ENCODE measurements at regions not wholly inside any gene's neighbourhood (a gene's known extent, or its start where the extent isn't known, plus 50 kb on each side); places are given as distances from the start of the nearest gene placed in this dataset.

DNA sequence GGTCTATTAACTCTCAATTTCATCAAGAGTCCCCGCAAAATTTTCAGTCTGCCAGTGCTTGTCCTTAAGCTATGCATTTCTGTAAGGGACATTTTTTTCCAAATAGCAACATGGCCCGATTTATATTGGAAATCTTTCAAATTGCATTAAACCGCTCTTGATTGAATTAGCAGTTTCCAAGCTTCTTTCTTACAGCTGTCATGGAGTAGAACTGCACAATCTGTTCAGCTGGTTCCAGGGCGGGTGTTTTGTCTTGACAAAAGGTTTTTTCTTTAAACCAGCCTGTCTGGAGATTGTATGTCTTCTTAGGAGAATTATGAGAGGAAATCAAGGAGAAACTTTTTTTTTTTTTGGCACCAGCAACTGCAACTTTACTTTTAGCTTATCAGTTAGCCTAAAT lies 185.8 kb downstream of the ALG10B start:
- H3K4me3 Mint-ChIP-seq, result no peak overlapping the region
- Histone ChIP-seq H3F3A (replicated peaks; ENCODE audit: low read depth) (no peaks in the 10 kb centered on the region), H3K4me3 (no peak overlapping the region), H3K4me2 (no peak overlapping the region), H2AFZ (peak overlapping the region; percentile 20; the same call in 1 of the 2 replicates), H3K36me3 (ENCODE audit: insufficient read depth) (peaks cover 8% of the 10 kb centered on the region), H3K79me2 (replicated peaks; ENCODE audit: insufficient read depth) (no peaks in the 10 kb centered on the region), H4K20me1 (replicated peaks; ENCODE audit: insufficient read depth) (no peaks in the 10 kb centered on the region), H3K4me1 (ENCODE audit: insufficient read depth) (no peaks in the 10 kb centered on the region), H3K9me2 (ENCODE audit: insufficient read depth) (no peaks in the 10 kb centered on the region), H3K27ac (ENCODE audit: low read depth) (no peak overlapping the region), H3K27me3 (ENCODE audit: insufficient read depth) (no peaks in the 10 kb centered on the region)
- no peak for TF ChIP-seq EZH2 (IDR thresholded peaks at IDR 0.05; ENCODE audit: low read depth, unreplicated experiment)
- TF ChIP-seq, protein P1, sequence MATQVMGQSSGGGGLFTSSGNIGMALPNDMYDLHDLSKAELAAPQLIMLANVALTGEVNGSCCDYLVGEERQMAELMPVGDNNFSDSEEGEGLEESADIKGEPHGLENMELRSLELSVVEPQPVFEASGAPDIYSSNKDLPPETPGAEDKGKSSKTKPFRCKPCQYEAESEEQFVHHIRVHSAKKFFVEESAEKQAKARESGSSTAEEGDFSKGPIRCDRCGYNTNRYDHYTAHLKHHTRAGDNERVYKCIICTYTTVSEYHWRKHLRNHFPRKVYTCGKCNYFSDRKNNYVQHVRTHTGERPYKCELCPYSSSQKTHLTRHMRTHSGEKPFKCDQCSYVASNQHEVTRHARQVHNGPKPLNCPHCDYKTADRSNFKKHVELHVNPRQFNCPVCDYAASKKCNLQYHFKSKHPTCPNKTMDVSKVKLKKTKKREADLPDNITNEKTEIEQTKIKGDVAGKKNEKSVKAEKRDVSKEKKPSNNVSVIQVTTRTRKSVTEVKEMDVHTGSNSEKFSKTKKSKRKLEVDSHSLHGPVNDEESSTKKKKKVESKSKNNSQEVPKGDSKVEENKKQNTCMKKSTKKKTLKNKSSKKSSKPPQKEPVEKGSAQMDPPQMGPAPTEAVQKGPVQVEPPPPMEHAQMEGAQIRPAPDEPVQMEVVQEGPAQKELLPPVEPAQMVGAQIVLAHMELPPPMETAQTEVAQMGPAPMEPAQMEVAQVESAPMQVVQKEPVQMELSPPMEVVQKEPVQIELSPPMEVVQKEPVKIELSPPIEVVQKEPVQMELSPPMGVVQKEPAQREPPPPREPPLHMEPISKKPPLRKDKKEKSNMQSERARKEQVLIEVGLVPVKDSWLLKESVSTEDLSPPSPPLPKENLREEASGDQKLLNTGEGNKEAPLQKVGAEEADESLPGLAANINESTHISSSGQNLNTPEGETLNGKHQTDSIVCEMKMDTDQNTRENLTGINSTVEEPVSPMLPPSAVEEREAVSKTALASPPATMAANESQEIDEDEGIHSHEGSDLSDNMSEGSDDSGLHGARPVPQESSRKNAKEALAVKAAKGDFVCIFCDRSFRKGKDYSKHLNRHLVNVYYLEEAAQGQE (IDR thresholded peaks at IDR 0.05; ENCODE audit: unreplicated experiment), result no peak
- TF ChIP-seq, protein P2, sequence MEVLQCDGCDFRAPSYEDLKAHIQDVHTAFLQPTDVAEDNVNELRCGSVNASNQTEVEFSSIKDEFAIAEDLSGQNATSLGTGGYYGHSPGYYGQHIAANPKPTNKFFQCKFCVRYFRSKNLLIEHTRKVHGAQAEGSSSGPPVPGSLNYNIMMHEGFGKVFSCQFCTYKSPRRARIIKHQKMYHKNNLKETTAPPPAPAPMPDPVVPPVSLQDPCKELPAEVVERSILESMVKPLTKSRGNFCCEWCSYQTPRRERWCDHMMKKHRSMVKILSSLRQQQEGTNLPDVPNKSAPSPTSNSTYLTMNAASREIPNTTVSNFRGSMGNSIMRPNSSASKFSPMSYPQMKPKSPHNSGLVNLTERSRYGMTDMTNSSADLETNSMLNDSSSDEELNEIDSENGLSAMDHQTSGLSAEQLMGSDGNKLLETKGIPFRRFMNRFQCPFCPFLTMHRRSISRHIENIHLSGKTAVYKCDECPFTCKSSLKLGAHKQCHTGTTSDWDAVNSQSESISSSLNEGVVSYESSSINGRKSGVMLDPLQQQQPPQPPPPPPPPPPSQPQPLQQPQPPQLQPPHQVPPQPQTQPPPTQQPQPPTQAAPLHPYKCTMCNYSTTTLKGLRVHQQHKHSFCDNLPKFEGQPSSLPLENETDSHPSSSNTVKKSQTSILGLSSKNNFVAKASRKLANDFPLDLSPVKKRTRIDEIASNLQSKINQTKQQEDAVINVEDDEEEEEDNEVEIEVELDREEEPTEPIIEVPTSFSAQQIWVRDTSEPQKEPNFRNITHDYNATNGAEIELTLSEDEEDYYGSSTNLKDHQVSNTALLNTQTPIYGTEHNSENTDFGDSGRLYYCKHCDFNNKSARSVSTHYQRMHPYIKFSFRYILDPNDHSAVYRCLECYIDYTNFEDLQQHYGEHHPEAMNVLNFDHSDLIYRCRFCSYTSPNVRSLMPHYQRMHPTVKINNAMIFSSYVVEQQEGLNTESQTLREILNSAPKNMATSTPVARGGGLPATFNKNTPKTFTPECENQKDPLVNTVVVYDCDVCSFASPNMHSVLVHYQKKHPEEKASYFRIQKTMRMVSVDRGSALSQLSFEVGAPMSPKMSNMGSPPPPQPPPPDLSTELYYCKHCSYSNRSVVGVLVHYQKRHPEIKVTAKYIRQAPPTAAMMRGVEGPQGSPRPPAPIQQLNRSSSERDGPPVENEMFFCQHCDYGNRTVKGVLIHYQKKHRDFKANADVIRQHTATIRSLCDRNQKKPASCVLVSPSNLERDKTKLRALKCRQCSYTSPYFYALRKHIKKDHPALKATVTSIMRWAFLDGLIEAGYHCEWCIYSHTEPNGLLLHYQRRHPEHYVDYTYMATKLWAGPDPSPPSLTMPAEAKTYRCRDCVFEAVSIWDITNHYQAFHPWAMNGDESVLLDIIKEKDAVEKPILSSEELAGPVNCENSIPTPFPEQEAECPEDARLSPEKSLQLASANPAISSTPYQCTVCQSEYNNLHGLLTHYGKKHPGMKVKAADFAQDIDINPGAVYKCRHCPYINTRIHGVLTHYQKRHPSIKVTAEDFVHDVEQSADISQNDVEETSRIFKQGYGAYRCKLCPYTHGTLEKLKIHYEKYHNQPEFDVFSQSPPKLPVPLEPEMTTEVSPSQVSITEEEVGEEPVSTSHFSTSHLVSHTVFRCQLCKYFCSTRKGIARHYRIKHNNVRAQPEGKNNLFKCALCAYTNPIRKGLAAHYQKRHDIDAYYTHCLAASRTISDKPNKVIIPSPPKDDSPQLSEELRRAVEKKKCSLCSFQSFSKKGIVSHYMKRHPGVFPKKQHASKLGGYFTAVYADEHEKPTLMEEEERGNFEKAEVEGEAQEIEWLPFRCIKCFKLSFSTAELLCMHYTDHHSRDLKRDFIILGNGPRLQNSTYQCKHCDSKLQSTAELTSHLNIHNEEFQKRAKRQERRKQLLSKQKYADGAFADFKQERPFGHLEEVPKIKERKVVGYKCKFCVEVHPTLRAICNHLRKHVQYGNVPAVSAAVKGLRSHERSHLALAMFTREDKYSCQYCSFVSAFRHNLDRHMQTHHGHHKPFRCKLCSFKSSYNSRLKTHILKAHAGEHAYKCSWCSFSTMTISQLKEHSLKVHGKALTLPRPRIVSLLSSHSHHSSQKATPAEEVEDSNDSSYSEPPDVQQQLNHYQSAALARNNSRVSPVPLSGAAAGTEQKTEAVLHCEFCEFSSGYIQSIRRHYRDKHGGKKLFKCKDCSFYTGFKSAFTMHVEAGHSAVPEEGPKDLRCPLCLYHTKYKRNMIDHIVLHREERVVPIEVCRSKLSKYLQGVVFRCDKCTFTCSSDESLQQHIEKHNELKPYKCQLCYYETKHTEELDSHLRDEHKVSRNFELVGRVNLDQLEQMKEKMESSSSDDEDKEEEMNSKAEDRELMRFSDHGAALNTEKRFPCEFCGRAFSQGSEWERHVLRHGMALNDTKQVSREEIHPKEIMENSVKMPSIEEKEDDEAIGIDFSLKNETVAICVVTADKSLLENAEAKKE (CRISPR knock-in tag; IDR thresholded peaks at IDR 0.05), result no peak
- no peak for TF ChIP-seq EZH2phosphoT487 (IDR thresholded peaks at IDR 0.05; ENCODE audit: unreplicated experiment)
- TF ChIP-seq, protein P3, sequence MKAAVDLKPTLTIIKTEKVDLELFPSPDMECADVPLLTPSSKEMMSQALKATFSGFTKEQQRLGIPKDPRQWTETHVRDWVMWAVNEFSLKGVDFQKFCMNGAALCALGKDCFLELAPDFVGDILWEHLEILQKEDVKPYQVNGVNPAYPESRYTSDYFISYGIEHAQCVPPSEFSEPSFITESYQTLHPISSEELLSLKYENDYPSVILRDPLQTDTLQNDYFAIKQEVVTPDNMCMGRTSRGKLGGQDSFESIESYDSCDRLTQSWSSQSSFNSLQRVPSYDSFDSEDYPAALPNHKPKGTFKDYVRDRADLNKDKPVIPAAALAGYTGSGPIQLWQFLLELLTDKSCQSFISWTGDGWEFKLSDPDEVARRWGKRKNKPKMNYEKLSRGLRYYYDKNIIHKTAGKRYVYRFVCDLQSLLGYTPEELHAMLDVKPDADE (IDR thresholded peaks at IDR 0.05), result no peak
- TF ChIP-seq, protein P4, sequence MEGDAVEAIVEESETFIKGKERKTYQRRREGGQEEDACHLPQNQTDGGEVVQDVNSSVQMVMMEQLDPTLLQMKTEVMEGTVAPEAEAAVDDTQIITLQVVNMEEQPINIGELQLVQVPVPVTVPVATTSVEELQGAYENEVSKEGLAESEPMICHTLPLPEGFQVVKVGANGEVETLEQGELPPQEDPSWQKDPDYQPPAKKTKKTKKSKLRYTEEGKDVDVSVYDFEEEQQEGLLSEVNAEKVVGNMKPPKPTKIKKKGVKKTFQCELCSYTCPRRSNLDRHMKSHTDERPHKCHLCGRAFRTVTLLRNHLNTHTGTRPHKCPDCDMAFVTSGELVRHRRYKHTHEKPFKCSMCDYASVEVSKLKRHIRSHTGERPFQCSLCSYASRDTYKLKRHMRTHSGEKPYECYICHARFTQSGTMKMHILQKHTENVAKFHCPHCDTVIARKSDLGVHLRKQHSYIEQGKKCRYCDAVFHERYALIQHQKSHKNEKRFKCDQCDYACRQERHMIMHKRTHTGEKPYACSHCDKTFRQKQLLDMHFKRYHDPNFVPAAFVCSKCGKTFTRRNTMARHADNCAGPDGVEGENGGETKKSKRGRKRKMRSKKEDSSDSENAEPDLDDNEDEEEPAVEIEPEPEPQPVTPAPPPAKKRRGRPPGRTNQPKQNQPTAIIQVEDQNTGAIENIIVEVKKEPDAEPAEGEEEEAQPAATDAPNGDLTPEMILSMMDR (conservative IDR thresholded peaks at IDR 0.05; ENCODE audit: low read depth in 2 of 2), result no peak
- no peak for TF ChIP-seq STAT1 (IDR thresholded peaks at IDR 0.05; ENCODE audit: unreplicated experiment)
- no peak for TF ChIP-seq ZNF331 (CRISPR knock-in tag; IDR thresholded peaks at IDR 0.05; ENCODE audit: low read depth)
- H3K4me1 Mint-ChIP-seq, result no peaks in the 10 kb centered on the region
- DNase-seq (ENCODE audit: low spot score) (no peak), ATAC-seq (no peak)
- H3K9me3 Mint-ChIP-seq, result peaks cover 24% of the 10 kb centered on the region
- H3K27ac Mint-ChIP-seq, result no peak overlapping the region
- peaks cover 10% of the 10 kb centered on the region for H3K36me3 Mint-ChIP-seq (ENCODE audit: low read depth)
- no peaks in the 10 kb centered on the region for H3K27me3 Mint-ChIP-seq (ENCODE audit: insufficient read depth, low read depth, poor library complexity)

All from GM23338 (cell line).